ENCODE measurements at regions not wholly inside any gene's neighbourhood (a gene's known extent, or its start where the extent isn't known, plus 50 kb on each side); places are given as distances from the start of the nearest gene placed in this dataset.

GRCh38 chr3:25113891-25114290 lies 314.2 kb upstream of the RARB start:
- TF ChIP-seq POLR2AphosphoS5 (IDR thresholded peaks at IDR 0.05; ENCODE audit: low read depth) (no peak), CTCF (conservative IDR thresholded peaks at IDR 0.05; ENCODE audit: low read depth in 2 of 2) (no peak), EZH2 (IDR thresholded peaks at IDR 0.05; ENCODE audit: low read depth, unreplicated experiment) (no peak), ZNF331 (CRISPR knock-in tag; IDR thresholded peaks at IDR 0.05; ENCODE audit: low read depth) (no peak), CREB1 (CRISPR knock-in tag; IDR thresholded peaks at IDR 0.05; ENCODE audit: low read depth) (no peak), JUNB (IDR thresholded peaks at IDR 0.05; ENCODE audit: unreplicated experiment) (no peak), EZH2phosphoT487 (IDR thresholded peaks at IDR 0.05; ENCODE audit: unreplicated experiment) (no peak), STAT1 (IDR thresholded peaks at IDR 0.05; ENCODE audit: unreplicated experiment) (no peak)
- TF ChIP-seq, protein P1, sequence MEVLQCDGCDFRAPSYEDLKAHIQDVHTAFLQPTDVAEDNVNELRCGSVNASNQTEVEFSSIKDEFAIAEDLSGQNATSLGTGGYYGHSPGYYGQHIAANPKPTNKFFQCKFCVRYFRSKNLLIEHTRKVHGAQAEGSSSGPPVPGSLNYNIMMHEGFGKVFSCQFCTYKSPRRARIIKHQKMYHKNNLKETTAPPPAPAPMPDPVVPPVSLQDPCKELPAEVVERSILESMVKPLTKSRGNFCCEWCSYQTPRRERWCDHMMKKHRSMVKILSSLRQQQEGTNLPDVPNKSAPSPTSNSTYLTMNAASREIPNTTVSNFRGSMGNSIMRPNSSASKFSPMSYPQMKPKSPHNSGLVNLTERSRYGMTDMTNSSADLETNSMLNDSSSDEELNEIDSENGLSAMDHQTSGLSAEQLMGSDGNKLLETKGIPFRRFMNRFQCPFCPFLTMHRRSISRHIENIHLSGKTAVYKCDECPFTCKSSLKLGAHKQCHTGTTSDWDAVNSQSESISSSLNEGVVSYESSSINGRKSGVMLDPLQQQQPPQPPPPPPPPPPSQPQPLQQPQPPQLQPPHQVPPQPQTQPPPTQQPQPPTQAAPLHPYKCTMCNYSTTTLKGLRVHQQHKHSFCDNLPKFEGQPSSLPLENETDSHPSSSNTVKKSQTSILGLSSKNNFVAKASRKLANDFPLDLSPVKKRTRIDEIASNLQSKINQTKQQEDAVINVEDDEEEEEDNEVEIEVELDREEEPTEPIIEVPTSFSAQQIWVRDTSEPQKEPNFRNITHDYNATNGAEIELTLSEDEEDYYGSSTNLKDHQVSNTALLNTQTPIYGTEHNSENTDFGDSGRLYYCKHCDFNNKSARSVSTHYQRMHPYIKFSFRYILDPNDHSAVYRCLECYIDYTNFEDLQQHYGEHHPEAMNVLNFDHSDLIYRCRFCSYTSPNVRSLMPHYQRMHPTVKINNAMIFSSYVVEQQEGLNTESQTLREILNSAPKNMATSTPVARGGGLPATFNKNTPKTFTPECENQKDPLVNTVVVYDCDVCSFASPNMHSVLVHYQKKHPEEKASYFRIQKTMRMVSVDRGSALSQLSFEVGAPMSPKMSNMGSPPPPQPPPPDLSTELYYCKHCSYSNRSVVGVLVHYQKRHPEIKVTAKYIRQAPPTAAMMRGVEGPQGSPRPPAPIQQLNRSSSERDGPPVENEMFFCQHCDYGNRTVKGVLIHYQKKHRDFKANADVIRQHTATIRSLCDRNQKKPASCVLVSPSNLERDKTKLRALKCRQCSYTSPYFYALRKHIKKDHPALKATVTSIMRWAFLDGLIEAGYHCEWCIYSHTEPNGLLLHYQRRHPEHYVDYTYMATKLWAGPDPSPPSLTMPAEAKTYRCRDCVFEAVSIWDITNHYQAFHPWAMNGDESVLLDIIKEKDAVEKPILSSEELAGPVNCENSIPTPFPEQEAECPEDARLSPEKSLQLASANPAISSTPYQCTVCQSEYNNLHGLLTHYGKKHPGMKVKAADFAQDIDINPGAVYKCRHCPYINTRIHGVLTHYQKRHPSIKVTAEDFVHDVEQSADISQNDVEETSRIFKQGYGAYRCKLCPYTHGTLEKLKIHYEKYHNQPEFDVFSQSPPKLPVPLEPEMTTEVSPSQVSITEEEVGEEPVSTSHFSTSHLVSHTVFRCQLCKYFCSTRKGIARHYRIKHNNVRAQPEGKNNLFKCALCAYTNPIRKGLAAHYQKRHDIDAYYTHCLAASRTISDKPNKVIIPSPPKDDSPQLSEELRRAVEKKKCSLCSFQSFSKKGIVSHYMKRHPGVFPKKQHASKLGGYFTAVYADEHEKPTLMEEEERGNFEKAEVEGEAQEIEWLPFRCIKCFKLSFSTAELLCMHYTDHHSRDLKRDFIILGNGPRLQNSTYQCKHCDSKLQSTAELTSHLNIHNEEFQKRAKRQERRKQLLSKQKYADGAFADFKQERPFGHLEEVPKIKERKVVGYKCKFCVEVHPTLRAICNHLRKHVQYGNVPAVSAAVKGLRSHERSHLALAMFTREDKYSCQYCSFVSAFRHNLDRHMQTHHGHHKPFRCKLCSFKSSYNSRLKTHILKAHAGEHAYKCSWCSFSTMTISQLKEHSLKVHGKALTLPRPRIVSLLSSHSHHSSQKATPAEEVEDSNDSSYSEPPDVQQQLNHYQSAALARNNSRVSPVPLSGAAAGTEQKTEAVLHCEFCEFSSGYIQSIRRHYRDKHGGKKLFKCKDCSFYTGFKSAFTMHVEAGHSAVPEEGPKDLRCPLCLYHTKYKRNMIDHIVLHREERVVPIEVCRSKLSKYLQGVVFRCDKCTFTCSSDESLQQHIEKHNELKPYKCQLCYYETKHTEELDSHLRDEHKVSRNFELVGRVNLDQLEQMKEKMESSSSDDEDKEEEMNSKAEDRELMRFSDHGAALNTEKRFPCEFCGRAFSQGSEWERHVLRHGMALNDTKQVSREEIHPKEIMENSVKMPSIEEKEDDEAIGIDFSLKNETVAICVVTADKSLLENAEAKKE (CRISPR knock-in tag; IDR thresholded peaks at IDR 0.05) = no peak
- TF ChIP-seq, protein P2, sequence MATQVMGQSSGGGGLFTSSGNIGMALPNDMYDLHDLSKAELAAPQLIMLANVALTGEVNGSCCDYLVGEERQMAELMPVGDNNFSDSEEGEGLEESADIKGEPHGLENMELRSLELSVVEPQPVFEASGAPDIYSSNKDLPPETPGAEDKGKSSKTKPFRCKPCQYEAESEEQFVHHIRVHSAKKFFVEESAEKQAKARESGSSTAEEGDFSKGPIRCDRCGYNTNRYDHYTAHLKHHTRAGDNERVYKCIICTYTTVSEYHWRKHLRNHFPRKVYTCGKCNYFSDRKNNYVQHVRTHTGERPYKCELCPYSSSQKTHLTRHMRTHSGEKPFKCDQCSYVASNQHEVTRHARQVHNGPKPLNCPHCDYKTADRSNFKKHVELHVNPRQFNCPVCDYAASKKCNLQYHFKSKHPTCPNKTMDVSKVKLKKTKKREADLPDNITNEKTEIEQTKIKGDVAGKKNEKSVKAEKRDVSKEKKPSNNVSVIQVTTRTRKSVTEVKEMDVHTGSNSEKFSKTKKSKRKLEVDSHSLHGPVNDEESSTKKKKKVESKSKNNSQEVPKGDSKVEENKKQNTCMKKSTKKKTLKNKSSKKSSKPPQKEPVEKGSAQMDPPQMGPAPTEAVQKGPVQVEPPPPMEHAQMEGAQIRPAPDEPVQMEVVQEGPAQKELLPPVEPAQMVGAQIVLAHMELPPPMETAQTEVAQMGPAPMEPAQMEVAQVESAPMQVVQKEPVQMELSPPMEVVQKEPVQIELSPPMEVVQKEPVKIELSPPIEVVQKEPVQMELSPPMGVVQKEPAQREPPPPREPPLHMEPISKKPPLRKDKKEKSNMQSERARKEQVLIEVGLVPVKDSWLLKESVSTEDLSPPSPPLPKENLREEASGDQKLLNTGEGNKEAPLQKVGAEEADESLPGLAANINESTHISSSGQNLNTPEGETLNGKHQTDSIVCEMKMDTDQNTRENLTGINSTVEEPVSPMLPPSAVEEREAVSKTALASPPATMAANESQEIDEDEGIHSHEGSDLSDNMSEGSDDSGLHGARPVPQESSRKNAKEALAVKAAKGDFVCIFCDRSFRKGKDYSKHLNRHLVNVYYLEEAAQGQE (IDR thresholded peaks at IDR 0.05; ENCODE audit: unreplicated experiment) = no peak
